ENCODE measurements at regions not wholly inside any gene's neighbourhood (a gene's known extent, or its start where the extent isn't known, plus 50 kb on each side); places are given as distances from the start of the nearest gene placed in this dataset.

GRCh38 chr12:77504466-77504865 is 326.2 kb upstream of the NAV3 start:
- TF ChIP-seq EZH2phosphoT487 (IDR thresholded peaks at IDR 0.05; ENCODE audit: low read depth) (no peak), CTCF (IDR thresholded peaks at IDR 0.05; ENCODE audit: low read depth, low read length) (no peak)
